Fibroblast of skin of left biceps (primary cell): ENCODE measurements at regions not wholly inside any gene's neighbourhood (a gene's known extent, or its start where the extent isn't known, plus 50 kb on each side); places are given as distances from the start of the nearest gene placed in this dataset.
A peak's percentile ranks its signal among the peaks of the same experiment; 100 is the strongest.

Source experiments
- DNase-seq, 2 experiments: peaks; one replicate each; pipeline ENCODE4 v3.0.0-alpha.2; 2013; ENCODE audit warnings: low read depth in 2 of 2

DNA sequence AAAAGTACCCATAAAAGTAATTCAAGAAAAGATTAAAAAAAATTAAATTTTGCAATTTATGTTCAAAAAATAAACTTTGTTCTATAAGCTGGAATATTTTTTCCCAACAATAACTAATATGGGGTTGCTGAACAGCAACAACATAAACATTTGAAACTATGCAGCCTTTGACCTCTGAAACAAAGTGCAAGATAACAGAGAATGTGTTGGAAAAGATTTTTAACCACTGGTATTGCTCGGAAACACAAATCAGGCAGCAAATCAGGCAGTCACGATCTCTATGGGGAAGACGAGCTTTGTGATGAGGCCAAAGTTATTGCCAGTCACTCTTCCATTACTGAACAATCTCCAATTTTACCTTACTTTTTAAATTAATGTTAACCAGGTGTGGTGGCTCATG lies 332.1 kb downstream of the PABPC4L start:
- no peak for DNase-seq

DNA sequence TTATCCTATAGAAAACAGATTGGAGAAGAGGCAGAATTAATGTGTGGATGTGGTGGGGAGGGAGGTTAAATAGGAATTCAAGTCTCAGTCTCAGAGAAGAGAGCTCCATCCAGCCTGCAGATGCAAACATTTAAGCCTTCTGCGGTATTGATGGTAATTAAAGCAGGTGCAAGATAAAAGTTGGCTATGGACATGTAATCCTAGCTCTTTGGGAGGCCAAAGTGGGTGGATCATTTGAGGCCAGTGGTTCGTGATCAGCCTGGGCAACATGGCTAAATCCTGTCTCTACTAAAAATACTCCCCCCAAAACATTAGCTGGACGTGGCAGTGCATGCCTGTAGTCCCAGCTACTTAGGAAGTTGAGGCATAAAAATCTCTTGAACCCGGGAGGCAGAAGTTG lies 332.7 kb downstream of the PABPC4L start:
- DNase-seq: no peak

DNA sequence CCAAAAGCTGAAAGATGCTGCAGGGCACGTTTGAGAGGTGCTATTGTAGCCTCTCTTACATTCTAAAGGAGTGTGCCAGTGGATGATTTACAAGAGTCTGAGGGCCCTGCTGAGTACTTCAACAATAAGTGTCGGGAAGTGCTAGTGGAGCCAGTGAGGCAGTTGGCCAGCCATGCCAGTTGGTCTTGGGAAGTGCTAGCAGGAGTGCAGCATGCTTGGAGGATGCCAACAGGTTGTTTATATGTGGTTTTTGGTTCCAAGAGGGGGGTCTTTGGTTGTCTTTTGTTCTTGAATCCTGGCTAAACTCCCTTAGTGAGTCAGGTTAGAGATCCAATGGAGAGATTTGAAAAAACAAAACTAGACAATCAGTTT lies 335.3 kb downstream of the PABPC4L start:
- no peak for DNase-seq

DNA sequence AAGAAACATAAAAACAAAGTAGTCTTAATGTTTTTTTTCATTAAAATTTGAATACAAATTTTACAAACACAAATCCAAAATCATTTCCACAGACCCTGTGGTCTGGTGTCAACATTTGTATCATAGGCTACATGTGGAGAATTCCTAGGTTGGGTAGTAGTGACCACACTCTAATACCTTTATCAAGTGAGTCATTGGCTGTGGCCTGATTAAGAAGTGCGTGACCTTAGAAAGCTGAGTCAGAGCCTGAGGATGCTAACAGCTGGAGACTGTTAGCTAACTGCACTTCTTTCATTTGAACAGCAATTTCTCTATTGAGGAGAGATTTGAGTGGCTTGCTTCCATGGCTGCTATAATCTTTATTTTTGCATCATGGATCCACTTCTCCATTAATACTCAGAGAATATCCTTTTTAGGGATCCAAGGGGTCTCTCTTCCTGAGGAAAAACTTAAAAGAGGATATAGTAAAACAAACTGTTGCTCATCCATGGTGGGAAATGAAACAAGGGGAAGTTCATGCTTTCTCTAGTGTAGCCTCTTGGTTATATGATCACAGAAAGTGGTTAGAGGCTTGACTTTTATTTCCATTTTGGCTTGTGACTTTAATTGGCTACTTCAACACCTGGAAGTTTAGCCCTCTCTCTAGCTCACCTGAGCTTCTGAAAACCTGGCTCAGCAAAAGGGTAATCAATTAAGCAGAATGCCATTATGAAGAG lies 335.8 kb downstream of the PABPC4L start:
- peak; percentile 90 to 91 for DNase-seq

DNA sequence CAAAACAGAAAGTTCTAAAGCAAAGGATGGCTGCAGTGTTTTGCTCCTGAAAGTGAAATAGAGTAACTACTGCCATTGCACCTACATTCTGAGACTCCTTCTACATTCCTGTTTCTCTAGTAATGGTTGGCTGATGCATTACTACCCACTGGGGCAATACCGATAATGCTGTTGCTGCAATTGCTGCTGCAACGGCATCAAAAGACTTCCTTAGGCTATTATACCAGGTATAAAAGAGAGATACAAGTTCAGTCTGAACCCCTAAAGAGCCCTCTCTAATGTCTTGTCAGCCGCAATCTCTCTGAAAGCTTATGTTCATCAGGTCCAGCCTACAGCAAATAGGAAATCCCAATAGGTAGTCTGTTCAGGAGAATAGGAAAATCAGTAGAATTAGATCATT lies 338.4 kb downstream of the PABPC4L start:
- DNase-seq: no peak

DNA sequence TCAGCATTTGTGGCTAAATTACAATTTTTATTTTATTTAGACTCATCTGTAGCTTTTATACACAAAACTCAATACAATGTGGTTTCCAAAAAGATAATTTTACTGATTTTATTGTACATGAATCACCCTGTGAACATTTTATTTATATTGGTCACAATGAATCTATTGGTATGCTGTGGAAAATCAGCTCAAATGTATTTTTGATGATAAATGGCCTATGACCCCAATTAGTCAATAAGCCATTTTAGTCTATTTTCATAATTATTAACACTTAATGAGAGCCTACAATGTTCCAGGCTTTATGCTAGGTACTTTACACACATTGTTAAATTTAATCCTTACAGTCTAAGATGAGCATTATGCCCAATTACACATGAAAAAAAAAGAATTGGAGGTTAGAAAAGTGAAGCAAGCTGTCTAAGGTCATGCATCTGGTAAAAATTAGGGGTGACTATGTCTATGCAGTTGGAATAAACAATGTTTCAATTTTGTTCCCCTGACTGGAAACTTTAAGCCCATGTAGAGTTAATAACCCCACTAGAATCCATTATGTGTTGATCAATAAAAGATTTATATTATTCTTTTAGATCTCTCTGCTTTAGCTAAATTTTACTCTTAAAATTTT lies 344.7 kb downstream of the PABPC4L start:
- DNase-seq: peak; percentile 13 to 22

DNA sequence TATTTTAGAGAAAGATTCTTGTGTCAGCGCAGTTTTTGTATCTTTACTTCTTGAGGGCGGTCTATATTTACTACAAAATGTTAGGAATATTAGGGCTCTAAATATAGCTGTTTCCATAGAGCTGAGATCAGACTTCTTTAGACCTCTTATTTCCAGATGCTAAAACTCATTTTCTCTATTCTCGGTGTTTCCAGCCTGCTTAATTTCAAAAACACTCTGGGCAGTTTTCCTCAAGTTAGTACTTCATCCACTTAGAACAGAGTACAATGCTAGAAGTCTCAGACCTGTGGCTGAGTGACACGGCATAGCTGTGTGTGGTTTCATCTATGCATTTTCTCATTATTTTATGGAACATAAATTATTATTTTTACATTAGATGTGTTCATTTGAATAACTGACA lies 346.6 kb downstream of the PABPC4L start:
- no peak for DNase-seq

DNA sequence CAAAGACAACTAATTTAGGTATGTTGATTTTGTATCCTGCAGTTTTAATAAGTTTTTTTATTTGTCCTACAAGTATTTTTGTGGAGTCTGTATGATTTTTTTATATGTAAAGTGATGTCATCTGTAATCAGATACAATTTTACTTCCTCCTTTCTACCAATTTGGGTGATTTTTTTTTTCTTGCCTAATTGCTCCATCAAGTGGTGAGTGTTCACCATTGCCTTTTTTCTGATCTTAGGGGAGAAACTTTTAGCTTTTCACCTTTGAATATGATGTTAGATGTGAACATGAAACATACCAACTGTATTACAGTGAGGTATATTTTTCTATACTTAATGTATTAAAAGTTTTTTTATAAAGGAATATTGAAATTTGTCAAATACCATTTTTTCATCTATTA lies 362.3 kb downstream of the PABPC4L start:
- DNase-seq: no peak

DNA sequence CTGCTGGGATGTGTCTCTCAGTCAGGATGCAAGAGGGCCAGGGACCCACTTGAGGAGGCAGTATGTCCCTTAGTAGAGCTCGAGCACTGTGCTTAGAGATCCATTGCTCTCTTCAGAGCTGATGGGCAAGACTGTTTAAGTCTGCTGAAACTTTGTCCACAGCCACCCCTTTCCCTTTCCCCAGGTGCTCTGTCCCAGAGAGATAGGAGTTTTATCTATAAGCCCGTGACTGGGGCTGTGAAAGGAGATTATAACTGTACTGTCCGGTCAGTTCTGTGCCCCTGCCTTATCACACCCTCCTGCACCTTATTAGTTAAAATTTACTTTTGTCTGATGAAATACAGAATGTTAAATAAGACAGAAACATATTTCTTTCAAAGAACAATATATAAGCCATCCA lies 378.4 kb downstream of the PABPC4L start:
- no peak for DNase-seq

DNA sequence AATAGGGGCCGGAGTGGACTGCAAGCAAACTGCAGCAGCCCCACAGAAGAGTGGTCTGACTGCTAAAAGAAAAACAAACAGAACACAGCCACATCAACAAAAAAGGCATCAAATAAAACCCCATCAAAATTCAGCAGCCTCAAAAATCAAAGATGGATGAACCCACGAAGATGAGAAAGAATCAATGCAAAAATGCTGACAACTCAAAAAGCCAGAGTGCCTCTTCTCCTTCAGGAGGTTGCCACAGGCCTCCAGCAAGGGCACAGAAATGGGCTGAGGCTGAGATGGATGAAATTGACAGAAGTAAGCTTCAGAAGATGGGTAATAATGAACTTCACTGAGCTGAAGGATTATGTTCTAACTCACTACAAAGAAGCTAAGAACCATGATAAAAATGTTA lies 388.6 kb downstream of the PABPC4L start:
- no peak for DNase-seq

DNA sequence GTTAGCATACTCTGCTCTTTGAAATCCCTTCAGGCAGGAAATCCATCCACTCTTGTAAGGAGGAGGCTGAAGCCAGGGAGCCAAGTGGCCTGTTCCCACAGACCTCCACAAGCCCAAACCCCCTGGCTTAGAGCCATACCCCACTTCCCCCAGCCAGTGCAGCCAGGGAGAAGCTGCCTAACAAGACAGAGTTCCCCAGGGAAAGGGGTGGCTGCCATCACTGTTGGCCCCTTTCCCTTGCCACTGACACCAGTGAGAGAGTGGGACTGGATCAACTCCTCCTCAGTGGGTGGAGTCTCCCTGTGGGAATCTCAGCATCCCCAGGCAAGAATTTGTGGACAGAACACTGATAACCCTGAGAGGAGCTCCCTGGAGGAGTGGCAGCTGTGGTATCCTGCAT lies 389.4 kb downstream of the PABPC4L start:
- DNase-seq: no peak

DNA sequence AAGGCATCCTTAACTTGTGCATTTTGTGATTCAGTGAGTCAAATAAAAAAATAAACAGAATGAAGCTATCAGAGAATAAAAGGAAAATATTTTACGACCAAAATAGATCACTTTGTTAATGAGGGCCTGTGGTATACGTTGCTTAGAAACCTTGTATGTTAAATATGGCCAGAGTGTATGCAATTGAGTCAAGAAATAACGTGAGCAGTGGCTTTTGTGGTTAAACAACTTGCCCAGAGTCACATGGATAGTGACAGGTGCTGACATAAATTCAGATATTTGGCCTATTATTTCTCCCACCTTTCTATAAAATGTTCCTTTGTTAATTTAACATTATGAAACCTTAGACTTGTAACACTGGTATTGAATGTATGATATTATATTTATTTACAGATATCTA lies 393.4 kb downstream of the PABPC4L start:
- DNase-seq: no peak

DNA sequence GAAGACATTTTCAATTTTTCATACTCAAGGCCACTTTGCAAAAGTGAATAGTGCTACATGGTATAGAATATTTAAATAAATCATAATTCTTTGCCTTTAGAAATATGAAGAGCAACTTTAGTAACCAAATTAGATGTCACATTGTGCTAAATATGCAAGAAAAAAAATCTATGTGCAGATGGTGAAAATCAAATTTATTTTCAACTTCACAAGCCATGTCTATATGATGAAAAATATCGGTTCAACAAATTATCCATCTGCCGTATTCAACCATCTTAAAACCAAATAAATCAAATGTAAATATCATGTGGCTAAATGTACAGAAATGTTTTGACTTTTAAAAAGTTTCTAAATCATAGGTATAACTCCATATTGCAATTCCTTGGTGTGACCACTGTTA lies 398.2 kb downstream of the PABPC4L start:
- no peak for DNase-seq

DNA sequence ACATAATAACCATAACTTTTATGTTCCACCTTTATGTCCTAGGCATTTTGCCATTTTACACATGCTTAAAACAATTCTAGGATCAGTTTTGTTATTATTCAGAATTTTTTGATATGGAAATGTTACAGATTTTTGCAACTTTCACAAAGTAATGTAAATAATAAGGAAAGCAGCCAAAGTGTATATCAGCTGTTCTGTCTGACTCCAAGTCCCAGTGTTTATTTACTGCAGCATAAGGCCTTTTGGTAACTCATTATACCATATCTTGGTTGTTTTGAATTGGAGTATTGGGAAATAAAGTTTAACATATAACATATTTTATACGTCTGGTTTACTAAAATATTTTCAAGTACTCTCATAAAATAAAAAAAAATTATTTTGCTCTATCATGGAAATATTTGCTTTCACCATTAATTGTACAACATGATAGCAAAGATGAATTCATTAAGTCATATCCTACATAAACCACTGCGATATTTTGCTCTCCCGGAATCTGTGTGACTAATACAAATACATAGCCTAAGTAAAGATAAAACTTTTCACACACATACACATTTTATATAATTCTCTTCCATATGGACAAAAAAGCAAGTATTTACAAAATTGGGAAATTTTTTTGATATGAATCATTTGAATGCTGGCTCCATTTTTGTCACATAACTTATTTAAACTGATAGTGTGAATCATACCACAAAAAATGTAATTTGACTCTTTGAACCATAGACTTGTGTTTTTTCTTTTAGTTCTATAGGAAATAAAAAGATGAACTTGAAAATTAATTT lies 399.0 kb downstream of the PABPC4L start:
- DNase-seq: peak; percentile 56 to 72

DNA sequence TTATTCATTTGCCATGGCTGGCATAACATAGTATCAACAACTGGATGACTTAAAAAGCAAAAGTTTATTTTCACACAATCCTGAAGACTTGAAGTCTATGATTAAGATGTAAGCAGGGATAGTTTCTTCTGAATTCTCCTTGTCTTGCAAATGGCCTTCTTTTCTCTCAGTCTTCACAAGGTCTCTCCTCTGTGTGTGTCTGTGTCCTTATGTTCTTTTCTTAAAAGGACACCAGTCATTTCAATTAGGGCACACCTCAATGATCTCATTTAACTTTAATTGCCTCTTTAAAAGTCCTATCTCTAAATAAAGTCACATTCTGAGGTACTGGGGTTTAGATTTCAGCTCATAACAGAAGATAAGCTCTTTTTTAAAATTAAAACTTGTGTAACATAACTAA lies 399.7 kb downstream of the PABPC4L start:
- no peak for DNase-seq

DNA sequence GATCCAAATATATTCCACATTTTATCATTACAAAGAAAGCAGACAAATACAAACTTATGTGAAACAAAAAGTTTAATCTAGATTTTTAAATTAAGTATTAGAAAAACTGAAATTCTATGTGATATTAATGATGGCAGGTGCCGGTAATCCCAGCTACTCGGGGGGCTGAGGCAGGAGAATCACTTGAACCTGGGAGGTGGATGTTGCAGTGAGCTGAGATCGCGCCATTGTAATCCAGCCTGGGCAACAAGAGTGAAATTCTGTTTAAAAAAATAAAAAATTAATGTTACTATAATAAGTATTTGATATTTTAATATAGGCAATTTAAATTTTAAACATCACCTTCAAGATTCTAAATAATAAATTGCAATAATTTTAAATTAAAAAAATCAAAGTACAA lies 400.6 kb downstream of the PABPC4L start:
- no peak for DNase-seq

DNA sequence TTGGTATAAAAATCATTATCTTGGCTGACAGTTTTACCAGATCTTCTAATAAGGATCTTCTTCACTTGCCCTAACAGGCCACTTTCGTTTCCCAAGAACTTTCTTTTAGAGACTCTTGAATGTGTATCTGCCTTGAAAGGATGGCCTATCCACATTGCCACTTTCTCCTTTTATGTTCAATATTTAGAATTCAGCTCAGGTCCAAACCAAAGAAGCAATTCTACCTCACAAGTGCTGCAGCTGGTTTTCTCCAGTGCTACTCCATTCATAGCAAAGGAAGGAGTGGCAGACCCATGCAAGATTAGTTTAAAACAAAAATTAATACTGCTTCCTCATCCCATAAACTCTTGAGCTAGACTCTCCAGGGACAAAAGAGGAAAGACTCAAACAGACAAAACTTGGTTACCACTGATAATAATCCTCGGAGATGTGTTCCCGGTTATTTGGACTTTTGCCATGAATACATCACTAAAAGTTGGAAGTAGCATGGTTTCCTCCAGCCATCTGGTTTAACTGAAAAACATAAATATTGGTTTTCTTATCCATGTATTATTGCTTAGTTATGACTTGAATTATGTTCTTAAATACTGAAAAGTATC lies 401.8 kb downstream of the PABPC4L start:
- peak in 1 of 2 experiments; percentile 4 for DNase-seq

DNA sequence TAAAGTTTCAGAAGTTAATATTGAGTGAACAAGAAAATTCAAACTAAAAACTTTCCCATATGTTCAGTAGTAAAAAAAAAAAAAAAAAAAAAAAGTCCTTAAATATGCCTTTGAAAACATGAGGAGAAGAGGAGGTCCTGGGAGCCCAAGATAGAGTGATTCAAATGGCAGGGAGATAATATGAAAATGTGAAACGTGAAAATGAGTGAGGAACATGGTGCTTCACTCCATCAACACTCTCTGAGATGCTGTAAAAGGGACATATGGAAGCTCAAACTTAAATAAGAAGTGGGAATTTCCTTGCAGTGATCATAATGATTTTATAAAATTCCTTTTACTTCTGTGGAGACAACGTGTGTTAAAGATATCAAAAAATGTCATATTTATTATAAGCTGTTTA lies 423.9 kb downstream of the PABPC4L start:
- DNase-seq: no peak

DNA sequence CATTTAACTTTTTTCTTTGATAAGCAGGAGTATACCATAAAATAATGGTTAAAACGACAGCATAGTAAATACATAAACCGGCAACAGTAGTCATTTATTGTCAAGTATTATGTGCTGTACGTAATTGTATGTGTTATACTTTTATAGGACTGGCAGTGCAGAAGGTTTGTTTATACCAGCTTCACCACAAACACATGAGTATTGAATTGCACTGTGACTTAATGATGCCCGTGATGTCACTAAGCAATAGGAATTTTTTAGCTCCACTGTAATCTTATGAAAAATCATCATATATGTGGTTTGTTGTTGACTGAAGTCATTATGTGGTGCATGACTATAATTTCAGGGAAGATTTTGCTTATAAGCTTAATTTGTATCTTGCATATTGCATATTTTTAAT lies 424.6 kb downstream of the PABPC4L start:
- no peak for DNase-seq

DNA sequence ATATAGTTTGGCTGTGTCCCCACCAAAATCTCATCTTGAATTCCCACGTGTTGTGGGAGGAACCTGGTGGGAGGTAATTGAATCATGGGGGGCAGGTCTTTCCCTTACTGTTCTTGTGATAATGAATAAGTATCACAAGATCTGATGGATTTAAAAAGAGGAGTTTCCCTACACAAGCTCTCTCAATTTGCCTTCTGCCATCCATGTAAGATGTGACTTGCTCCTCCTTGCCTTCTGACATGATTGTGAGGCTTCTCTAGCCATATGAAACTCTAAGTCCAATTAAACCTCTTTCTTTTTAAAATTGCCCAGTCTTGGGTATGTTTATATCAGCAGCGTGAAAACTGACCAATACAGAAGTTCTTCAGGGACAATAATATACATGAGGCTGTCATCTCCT lies 425.1 kb downstream of the PABPC4L start:
- DNase-seq: no peak

DNA sequence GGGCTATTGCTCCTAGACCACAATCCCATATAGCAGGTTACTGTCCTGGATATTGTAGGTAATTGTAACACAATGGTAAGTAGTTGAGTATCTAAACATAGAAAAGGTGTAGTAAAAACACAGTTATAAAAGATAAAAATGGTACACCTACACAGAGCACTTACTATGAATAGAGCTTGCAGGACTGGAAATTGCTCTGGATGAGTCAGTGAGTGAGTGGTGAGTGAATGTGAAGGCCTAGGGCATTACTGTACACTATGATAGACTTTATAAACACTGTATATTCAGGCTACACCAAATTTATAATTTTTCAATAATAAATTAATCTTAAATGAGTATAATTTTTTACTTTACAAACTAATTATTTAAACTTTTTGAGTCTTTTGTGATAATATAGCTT lies 425.7 kb downstream of the PABPC4L start:
- DNase-seq: no peak

DNA sequence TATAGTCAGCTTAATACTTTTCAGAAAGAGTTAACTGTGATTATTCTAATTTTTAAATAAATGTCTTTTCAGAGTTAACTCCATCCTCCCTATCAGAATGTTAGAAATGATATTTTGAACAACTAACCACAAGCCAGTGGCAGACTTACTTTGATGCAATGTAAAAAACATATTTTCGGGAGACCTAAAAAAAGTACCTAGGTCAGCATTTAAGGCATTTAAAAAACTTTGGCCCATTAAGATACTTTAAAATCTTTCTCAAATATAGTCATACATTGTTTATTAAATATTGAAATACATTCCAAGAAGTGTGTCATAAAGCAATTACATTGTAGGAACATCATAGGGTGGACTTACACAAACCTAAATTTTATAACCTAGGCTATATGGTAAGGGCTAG lies 426.1 kb downstream of the PABPC4L start:
- DNase-seq: no peak

DNA sequence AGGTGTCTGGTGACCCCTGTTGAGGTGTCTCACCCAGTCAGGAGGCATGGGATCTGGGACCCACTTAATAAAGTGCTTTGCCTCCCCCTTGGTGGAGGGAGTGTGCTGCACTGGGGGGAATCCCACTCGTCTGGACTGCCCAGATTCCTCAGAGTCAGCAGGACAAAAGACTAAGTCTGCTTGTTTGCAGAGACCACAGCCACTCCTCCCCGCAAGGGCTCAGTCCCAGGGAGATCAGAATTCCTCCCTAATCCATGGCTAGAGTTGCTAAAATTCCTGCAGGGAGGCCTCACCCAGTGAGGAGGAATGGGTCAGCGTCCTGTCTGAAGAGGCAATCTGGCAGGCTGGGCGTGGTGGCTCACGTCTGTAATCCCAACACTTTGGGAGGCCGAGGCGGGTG lies 442.2 kb downstream of the PABPC4L start:
- DNase-seq: no peak
